DOHH2 (cell line): ENCODE measurements at regions not wholly inside any gene's neighbourhood (a gene's known extent, or its start where the extent isn't known, plus 50 kb on each side); places are given as distances from the start of the nearest gene placed in this dataset.

Experiments
- CTCF ChIP-seq: fragments of 200-600 bp; sonication (generic); IDR thresholded peaks from one replicate; pipeline ENCODE4 v1.5.1; 2014; ENCODE audit warnings: antibody characterized with exemption, mild to moderate bottlenecking, low read depth, low read length; ENCODE audit not compliant: poor library complexity, severe bottlenecking
- EZH2phosphoT487 ChIP-seq: fragments of 200-600 bp; sonication (generic); IDR thresholded peaks from 2 replicates; pipeline ENCODE4 v1.6.1; 2017; ENCODE audit warnings: borderline replicate concordance, mild to moderate bottlenecking, antibody characterized with exemption, low read length, moderate library complexity, mixed read lengths

GRCh38 chr7:41146429-41146828 is 556.5 kb downstream of the INHBA start:
- TF ChIP-seq CTCF, result no peak
- no peak for TF ChIP-seq EZH2phosphoT487
